Right lobe of liver (tissue), 6 donors: ENCODE measurements at regions not wholly inside any gene's neighbourhood (a gene's known extent, or its start where the extent isn't known, plus 50 kb on each side); places are given as distances from the start of the nearest gene placed in this dataset.

ENCODE experiments used
- ATAC-seq, 4 donors: fragments of 200-7000 bp; cut with Tn5 transposase; one replicate each; pipeline ENCODE4 v1.9.1; 2020; ENCODE audit warnings: mild to moderate bottlenecking in 4 of 4, moderate library complexity in 4 of 4
- DNase-seq, 3 donors: peaks; one replicate each; pipeline ENCODE4 v3.0.0-alpha.2; 2020
- H3K27ac ChIP-seq, 3 donors: fragments of 200-600 bp; one replicate each; pipeline ENCODE4 v1.8.0; 2022
- H3K27me3 ChIP-seq, 2 donors: fragments of 200-600 bp; one replicate each; pipeline ENCODE4 v1.8.0; 2022
- H3K36me3 ChIP-seq, 4 donors: fragments of 200-600 bp; sonication (generic) in 1 of 4; one replicate each; pipeline versions ENCODE4 v1.5.1 to v1.8.0; 2017 to 2022; ENCODE audit warnings: control low read depth in 1 of 4
- H3K4me1 ChIP-seq, 4 donors: fragments of 200-600 bp; sonication (generic) in 1 of 4; one replicate each; pipeline versions ENCODE4 v1.5.1 to v1.8.0; 2017 to 2022; ENCODE audit warnings: control low read depth in 1 of 4
- H3K4me3 ChIP-seq, 3 donors: fragments of 200-600 bp; one replicate each; pipeline ENCODE4 v1.8.0; 2022
- H3K9me3 ChIP-seq, 4 donors: fragments of 200-600 bp; sonication (generic) in 1 of 4; one replicate each; pipeline versions ENCODE4 v1.5.1 to v1.8.0; 2017 to 2022; ENCODE audit warnings: control low read depth in 1 of 4
- CTCF ChIP-seq, 4 donors: fragments of 200-600 bp in 3 of 4; fragments of 450-650 bp in 1 of 4; IDR thresholded peaks; one replicate each; pipeline versions ENCODE4 v1.5.1 to v1.8.0; 2016 to 2022; ENCODE audit warnings: antibody characterized with exemption in 4 of 4, mild to moderate bottlenecking in 2 of 4
- POLR2A ChIP-seq: fragments of 450-650 bp; IDR thresholded peaks from one replicate; pipeline ENCODE4 v1.6.1; 2017; ENCODE audit warnings: antibody characterized with exemption, mild to moderate bottlenecking
- WGBS: methylation state at CpG from one replicate; pipeline ENCODE4 v1.1.6; 2018; ENCODE audit warnings: low coverage, low lambda C conversion rate; ENCODE audit not compliant: insufficient coverage; ENCODE audit errors: missing lambda C conversion rate; 5-methylcytosine and 5-hydroxymethylcytosine counted together
- intact Hi-C, 2 donors: fragments of 100-400 bp; cut with DNase I; formaldehyde crosslinking; loops; one replicate each; pipeline versions ENCODE4 v1.11.2 to v1.14.1; 2022
- donor health status: DM: no; HTN: yes; CAD: no.
- donor health status: DM: no; HTN: no; CAD: no.
- donor health status: DM: no; HTN: no; CAD: no.
- donor health status: DM: no; HTN: yes; CAD: no.
- donor health status: DM: no; HTN: yes; CAD: no.

- intact Hi-C loops: no loop called here
- H3K27ac ChIP-seq: no peak overlapping the region
- no peaks in the 10 kb centered on the region for H3K36me3 ChIP-seq
- H3K4me1 ChIP-seq: no peaks in the 10 kb centered on the region
- H3K4me3 ChIP-seq: no peak overlapping the region
- no peaks in the 10 kb centered on the region for H3K9me3 ChIP-seq
- no peaks in the 10 kb centered on the region for H3K27me3 ChIP-seq
- ATAC-seq (no peak), DNase-seq (no peak)
- TF ChIP-seq POLR2A: no peak
- TF ChIP-seq CTCF (IDR thresholded peaks at IDR 0.05): no peak
These were observed 236.9 kb downstream of the NSUN3 start for GRCh38 chr3:94299716-94300115.

GRCh38 chr3:94301366-94301765, 238.5 kb downstream of the NSUN3 start:
- no peak for ATAC-seq

GRCh38 chr3:94303266-94303665, 240.4 kb downstream of the NSUN3 start:
- Histone ChIP-seq H3K27me3 (no peaks in the 10 kb centered on the region), H3K4me3 (no peak overlapping the region), H3K27ac (no peak overlapping the region), H3K36me3 (no peaks in the 10 kb centered on the region), H3K9me3 (no peaks in the 10 kb centered on the region), H3K4me1 (no peaks in the 10 kb centered on the region)
- no peak for DNase-seq
- ATAC-seq: no peak
- TF ChIP-seq POLR2A (no peak), CTCF (IDR thresholded peaks at IDR 0.05) (no peak)
- WGBS: 42% methylated on average over 4 of the region's 4 CpGs
- intact Hi-C loops: no loop called here

More at GRCh38 chr3:94301366-94301765, 238.5 kb downstream of the NSUN3 start:
- Histone ChIP-seq H3K27ac (no peak overlapping the region), H3K27me3 (no peaks in the 10 kb centered on the region), H3K9me3 (no peaks in the 10 kb centered on the region), H3K4me3 (no peak overlapping the region), H3K36me3 (no peaks in the 10 kb centered on the region), H3K4me1 (no peaks in the 10 kb centered on the region)
- intact Hi-C loops: no loop called here
- WGBS: 60% methylated on average over 1 of the region's 1 CpG
- no peak for TF ChIP-seq POLR2A
- no peak for TF ChIP-seq CTCF (IDR thresholded peaks at IDR 0.05)
- DNase-seq: no peak

- Histone ChIP-seq H3K4me1 (no peaks in the 10 kb centered on the region), H3K27me3 (no peaks in the 10 kb centered on the region), H3K4me3 (no peak overlapping the region), H3K27ac (no peak overlapping the region), H3K36me3 (no peaks in the 10 kb centered on the region), H3K9me3 (no peaks in the 10 kb centered on the region)
- no peak for ATAC-seq
- no peak for TF ChIP-seq POLR2A
- TF ChIP-seq CTCF (IDR thresholded peaks at IDR 0.05): peak in 3 of 4 donors; percentile 6 to 12 (median 9)
- intact Hi-C loops: no loop called here
- DNase-seq: no peak
- WGBS: 46% methylated on average over 3 of the region's 3 CpGs
These were observed 241.0 kb downstream of the NSUN3 start for GRCh38 chr3:94303897-94304296.

GRCh38 chr3:94304954-94305353, 242.1 kb downstream of the NSUN3 start:
- H3K4me1 ChIP-seq: no peaks in the 10 kb centered on the region
- ATAC-seq: no peak
- no peak overlapping the region for H3K4me3 ChIP-seq
- no peaks in the 10 kb centered on the region for H3K9me3 ChIP-seq
- 54% methylated on average over 5 of the region's 5 CpGs for WGBS
- no peak overlapping the region for H3K27ac ChIP-seq
- intact Hi-C loops: no loop called here
- no peaks in the 10 kb centered on the region for H3K36me3 ChIP-seq
- no peaks in the 10 kb centered on the region for H3K27me3 ChIP-seq
- no peak for TF ChIP-seq CTCF (IDR thresholded peaks at IDR 0.05)
- TF ChIP-seq POLR2A: no peak
- no peak for DNase-seq
